ENCODE measurements at regions not wholly inside any gene's neighbourhood (a gene's known extent, or its start where the extent isn't known, plus 50 kb on each side); places are given as distances from the start of the nearest gene placed in this dataset.

- TF ChIP-seq, protein P1, sequence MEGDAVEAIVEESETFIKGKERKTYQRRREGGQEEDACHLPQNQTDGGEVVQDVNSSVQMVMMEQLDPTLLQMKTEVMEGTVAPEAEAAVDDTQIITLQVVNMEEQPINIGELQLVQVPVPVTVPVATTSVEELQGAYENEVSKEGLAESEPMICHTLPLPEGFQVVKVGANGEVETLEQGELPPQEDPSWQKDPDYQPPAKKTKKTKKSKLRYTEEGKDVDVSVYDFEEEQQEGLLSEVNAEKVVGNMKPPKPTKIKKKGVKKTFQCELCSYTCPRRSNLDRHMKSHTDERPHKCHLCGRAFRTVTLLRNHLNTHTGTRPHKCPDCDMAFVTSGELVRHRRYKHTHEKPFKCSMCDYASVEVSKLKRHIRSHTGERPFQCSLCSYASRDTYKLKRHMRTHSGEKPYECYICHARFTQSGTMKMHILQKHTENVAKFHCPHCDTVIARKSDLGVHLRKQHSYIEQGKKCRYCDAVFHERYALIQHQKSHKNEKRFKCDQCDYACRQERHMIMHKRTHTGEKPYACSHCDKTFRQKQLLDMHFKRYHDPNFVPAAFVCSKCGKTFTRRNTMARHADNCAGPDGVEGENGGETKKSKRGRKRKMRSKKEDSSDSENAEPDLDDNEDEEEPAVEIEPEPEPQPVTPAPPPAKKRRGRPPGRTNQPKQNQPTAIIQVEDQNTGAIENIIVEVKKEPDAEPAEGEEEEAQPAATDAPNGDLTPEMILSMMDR (IDR thresholded peaks at IDR 0.05): no peak
- no peak for TF ChIP-seq POLR2A (IDR thresholded peaks at IDR 0.05)
These were observed 389.3 kb downstream of the KCNA4 start for GRCh38 chr11:29627541-29627940.

Measured in thyroid gland (tissue), 4 donors.